Small intestine (tissue), 7 donors: ENCODE measurements at regions not wholly inside any gene's neighbourhood (a gene's known extent, or its start where the extent isn't known, plus 50 kb on each side); places are given as distances from the start of the nearest gene placed in this dataset.
"Not testable (repeated sequence)": the region's sequence is repeated elsewhere in the genome, so short reads cannot be mapped to it uniquely, and the experiment has no call there.

ENCODE experiments used
- DNase-seq, 2 donors: peaks; one replicate each; pipeline versions ENCODE4 v3.0.0 to v3.0.0-alpha.2; 2013
- FAIRE-seq: peaks from 2 replicates; lab custom pipeline; 2012; peaks lifted over from hg19 to GRCh38; lab: Jason Lieb, UNC
- H3K27ac ChIP-seq, 3 donors: one replicate each; pipeline ENCODE4 v1.5.1; 2013; ENCODE audit warnings: low read length in 2 of 3, mild to moderate bottlenecking in 2 of 3, control low read depth in 1 of 3, inconsistent platforms in 1 of 3, low read depth in 1 of 3, moderate library complexity in 1 of 3
- H3K27me3 ChIP-seq, 3 donors: one replicate each; pipeline ENCODE4 v1.6.1; 2013; ENCODE audit warnings: low read length in 3 of 3, inconsistent platforms in 1 of 3; ENCODE audit not compliant: control insufficient read depth in 3 of 3, insufficient read depth in 3 of 3
- H3K36me3 ChIP-seq, 3 donors: one replicate each; pipeline ENCODE4 v1.6.1; 2013; ENCODE audit warnings: low read length in 3 of 3, inconsistent platforms in 1 of 3, low read depth in 1 of 3, mild to moderate bottlenecking in 1 of 3, moderate library complexity in 1 of 3; ENCODE audit not compliant: control insufficient read depth in 3 of 3, insufficient read depth in 2 of 3
- H3K4me1 ChIP-seq, 3 donors: one replicate each; pipeline ENCODE4 v1.6.1; 2013; ENCODE audit warnings: low read length in 2 of 3, inconsistent platforms in 1 of 3, low read depth in 1 of 3, mild to moderate bottlenecking in 1 of 3, moderate library complexity in 1 of 3; ENCODE audit not compliant: control insufficient read depth in 3 of 3, insufficient read depth in 2 of 3
- H3K4me3 ChIP-seq, 3 donors: one replicate each; pipeline ENCODE4 v1.5.1; 2013; ENCODE audit warnings: low read length in 3 of 3, control low read depth in 1 of 3, inconsistent platforms in 1 of 3, low read depth in 1 of 3, mild to moderate bottlenecking in 1 of 3, moderate library complexity in 1 of 3
- H3K9me3 ChIP-seq, 2 donors: one replicate each; pipeline ENCODE4 v1.6.1; 2013; ENCODE audit warnings: low read depth in 1 of 2, low read length in 1 of 2; ENCODE audit not compliant: control insufficient read depth in 2 of 2, insufficient read depth in 1 of 2
- WGBS, 3 donors: extraction: QIAGEN DNeasy Blood & Tissue Kit; methylation state at CpG; one replicate each; pipeline ENCODE4 v1.1.7; 2013; 5-methylcytosine and 5-hydroxymethylcytosine counted together
- donor health status: healthy with polysubstance abuse.
- donor health status: control.
- donor health status: control.
- donor health status: Bipolar disorder and iron deficiency.
- donor health status: healthy.

DNA sequence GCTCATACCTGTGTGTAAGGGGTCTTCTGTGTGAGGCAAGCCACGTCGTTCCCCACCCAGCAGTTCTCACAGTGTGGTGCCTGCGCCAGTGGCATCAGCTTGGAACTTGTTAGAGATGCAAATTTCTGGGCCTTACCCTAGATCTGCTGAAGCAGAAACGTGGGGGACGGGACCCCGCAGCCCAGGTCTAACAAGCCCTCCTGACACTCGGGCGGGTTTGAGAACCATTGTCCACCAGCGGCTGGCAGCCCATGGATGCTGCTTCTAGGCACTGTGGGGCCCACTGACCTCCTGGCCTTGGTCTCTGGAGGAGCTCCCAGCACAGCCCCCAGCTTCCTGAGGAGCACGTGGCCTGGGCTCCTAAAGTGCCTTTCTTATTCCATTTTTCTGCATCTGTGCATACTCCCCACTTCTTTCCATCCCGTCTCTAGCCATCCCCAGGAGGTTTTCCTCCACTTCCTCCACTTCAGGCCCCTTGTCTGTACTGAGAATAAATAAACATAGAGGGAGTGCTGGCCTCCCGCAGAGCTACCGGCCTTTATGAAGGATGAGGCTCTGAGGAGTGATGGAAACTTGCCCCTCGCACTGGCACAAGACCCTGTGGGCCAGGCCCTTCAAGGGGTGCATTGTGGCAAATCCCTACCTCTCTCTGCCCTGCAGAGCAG, 94.3 kb downstream of the GALR1 start:
- WGBS, 3 donors, result 72 to 80% (median 78%) methylated on average over 14 of the region's 14 CpGs
- H3K36me3 ChIP-seq, result no peaks in the 10 kb centered on the region
- H3K9me3 ChIP-seq, result no peaks in the 10 kb centered on the region
- no peak overlapping the region for H3K4me3 ChIP-seq
- no peak for DNase-seq
- H3K27me3 ChIP-seq, result no peaks in the 10 kb centered on the region
- no peak overlapping the region for H3K27ac ChIP-seq
- no peak for FAIRE-seq
- no peaks in the 10 kb centered on the region for H3K4me1 ChIP-seq

- no peak for FAIRE-seq
- Histone ChIP-seq H3K9me3 (no peaks in the 10 kb centered on the region), H3K36me3 (no peaks in the 10 kb centered on the region), H3K27ac (no peak overlapping the region), H3K27me3 (no peaks in the 10 kb centered on the region), H3K4me3 (no peak overlapping the region), H3K4me1 (no peaks in the 10 kb centered on the region)
- 75 to 81% (median 76%) methylated on average over 11 of the region's 11 CpGs for WGBS, 3 donors
- no peak for DNase-seq
These were observed 95.3 kb downstream of the GALR1 start for GRCh38 chr18:77344786-77345500.

- FAIRE-seq (no peak), DNase-seq (no peak)
- Histone ChIP-seq H3K27me3 (no peaks in the 10 kb centered on the region), H3K4me1 (no peaks in the 10 kb centered on the region), H3K27ac (no peak overlapping the region), H3K4me3 (no peak overlapping the region), H3K36me3 (no peaks in the 10 kb centered on the region), H3K9me3 (no peaks in the 10 kb centered on the region)
- 80 to 86% (median 81%) methylated on average over 2 of the region's 2 CpGs for WGBS, 3 donors
These were observed 96.7 kb downstream of the GALR1 start for GRCh38 chr18:77346208-77346810.

DNA sequence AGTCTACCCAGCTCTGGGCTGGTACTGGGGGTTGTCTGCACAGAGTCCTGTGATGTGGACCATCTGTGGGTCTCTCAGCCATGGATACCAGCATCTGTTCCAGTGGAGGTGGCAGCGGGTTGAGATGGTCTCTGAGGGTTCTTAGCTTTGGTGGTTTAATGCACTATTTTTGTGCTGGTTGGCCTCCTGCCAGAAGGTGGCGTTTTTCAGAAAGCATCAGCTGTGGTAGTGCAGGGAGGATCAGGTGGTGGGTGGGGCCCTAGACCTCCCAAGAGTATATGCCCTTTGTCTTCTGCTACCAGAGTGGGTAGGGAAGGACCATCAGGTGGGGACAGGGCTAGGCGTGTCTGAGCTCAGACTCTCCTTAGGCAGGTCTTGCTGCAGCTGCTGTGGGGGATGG, 103.7 kb downstream of the GALR1 start:
- not testable (repeated sequence) for H3K36me3 ChIP-seq, H3K4me1 ChIP-seq, H3K27ac ChIP-seq, H3K9me3 ChIP-seq, DNase-seq, H3K4me3 ChIP-seq, H3K27me3 ChIP-seq, FAIRE-seq
- WGBS, 3 donors, result 48 to 72% (median 54%) methylated on average over 3 of the region's 3 CpGs

DNA sequence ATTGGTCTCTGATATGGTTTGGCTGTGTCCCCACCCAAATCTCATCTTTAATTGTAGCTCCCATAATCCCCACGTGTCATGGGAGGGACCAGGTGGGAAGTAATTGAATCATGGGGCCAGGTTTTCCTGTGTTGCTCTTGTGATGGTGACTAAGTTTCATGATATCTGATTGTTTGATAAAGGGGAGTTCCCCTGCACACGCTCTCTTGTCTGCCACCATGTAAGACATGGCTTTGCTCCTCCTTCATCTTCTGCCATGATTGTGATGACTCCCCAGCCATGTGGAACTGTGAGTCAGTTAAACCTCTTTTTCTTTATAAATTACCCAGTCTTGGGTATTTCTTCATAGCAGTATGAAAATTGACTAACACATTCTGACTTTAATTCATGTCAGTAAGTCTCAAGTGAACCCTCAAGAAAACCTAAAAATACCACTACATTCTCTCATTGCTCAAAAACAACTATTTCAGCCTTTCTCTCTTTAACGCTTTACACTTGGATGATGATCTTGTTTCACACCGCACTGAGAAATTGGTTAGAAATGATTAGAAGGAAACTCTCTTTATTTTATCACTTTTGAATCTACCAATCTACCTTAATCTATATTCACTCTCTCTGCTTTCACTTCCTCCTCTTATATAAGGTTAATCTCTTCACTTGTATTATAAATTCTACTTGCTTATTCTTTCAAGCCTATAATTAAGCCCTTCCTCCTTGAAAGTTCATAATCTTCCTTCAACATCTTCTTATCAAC, 110.1 kb downstream of the GALR1 start:
- FAIRE-seq (no peak), DNase-seq (no peak)
- no peak overlapping the region for H3K27ac ChIP-seq
- H3K27me3 ChIP-seq, result peaks cover 0 to 2% (median 0%) of the 10 kb centered on the region in 3 donors
- no peaks in the 10 kb centered on the region for H3K36me3 ChIP-seq
- peaks cover 0 to 7% of the 10 kb centered on the region in 2 donors for H3K9me3 ChIP-seq
- H3K4me3 ChIP-seq, result no peak overlapping the region
- 64 to 75% (median 64%) methylated on average over 4 of the region's 4 CpGs for WGBS, 3 donors
- H3K4me1 ChIP-seq, result no peaks in the 10 kb centered on the region

DNA sequence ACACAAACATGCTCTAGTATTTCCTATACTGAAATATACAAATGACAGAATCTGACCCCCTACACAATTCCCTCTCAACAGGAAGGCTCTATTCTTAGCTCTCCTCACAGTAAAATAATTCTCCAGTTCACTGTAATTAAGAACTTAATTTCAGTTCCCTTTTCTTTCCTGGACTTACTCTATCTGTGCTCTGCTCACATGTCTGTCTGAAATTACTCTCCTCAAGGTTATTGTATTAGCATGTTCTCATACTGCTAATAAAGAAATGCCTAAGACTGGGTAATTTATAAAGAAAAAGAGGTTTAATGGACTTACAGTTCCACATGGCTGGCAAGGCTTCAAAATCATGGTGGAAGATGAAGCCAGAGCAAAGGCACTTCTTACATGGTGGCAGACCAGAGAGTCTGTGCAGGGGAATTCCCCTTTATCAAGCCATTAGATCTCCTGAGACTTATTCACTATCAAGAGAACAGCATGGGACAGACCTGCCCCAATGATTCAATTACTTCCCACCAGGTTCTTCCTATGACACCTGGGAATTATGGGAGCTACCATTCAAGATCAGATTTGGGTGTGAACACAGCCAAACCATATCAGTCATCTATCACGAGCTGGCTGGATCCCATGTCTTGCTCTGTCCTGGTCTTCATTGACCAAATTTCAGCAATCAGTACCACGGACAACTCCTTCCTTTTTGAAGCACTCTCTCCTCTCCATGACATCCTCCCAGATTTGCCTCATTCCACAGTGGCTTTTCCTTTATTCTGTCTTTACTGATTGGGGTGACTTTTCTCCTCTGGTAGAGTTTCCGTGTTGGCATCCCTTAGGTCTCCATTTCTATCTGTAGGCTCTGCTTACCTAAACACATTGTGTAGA, 110.9 kb downstream of the GALR1 start:
- Histone ChIP-seq H3K4me1 (no peaks in the 10 kb centered on the region), H3K27ac (no peak overlapping the region), H3K27me3 (peaks cover 0 to 2% (median 0%) of the 10 kb centered on the region in 3 donors), H3K36me3 (no peaks in the 10 kb centered on the region), H3K9me3 (peaks cover 0 to 7% of the 10 kb centered on the region in 2 donors), H3K4me3 (no peak overlapping the region)
- DNase-seq (no peak), FAIRE-seq (no peak)
- 46 to 57% (median 56%) methylated on average over 3 of the region's 3 CpGs for WGBS, 3 donors

- no peak overlapping the region for H3K27ac ChIP-seq
- FAIRE-seq (no peak), DNase-seq (no peak)
- peaks cover 0 to 7% of the 10 kb centered on the region in 2 donors for H3K9me3 ChIP-seq
- no peaks in the 10 kb centered on the region for H3K4me1 ChIP-seq
- no peaks in the 10 kb centered on the region for H3K36me3 ChIP-seq
- peaks cover 0 to 3% (median 2%) of the 10 kb centered on the region in 3 donors for H3K27me3 ChIP-seq
- no peak overlapping the region for H3K4me3 ChIP-seq
- WGBS, 3 donors, result 34 to 57% (median 38%) methylated on average over 1 of the region's 1 CpG
These were observed 111.7 kb downstream of the GALR1 start for GRCh38 chr18:77361382-77361781.
